Neutrophil (primary cell): ENCODE measurements at regions not wholly inside any gene's neighbourhood (a gene's known extent, or its start where the extent isn't known, plus 50 kb on each side); places are given as distances from the start of the nearest gene placed in this dataset.
"Not testable (repeated sequence)": the region's sequence is repeated elsewhere in the genome, so short reads cannot be mapped to it uniquely, and the experiment has no call there.

Experiments used
- H3K27ac ChIP-seq: fragments of 200-600 bp; sonication (generic); 2 replicates; pipeline ENCODE4 v1.5.1; 2016; ENCODE audit warnings: mild to moderate bottlenecking, moderate library complexity
- H3K27me3 ChIP-seq: fragments of 200-600 bp; sonication (generic); 2 replicates; pipeline ENCODE4 v1.6.0; 2016; ENCODE audit warnings: mild to moderate bottlenecking
- H3K36me3 ChIP-seq: fragments of 200-600 bp; sonication (generic); 2 replicates; pipeline ENCODE4 v1.5.1; 2017
- H3K4me1 ChIP-seq, 2 experiments: fragments of 200-600 bp in 1 of 2; sonication (generic) in 1 of 2; 1 replicate in 1 of 2; 2 replicates in 1 of 2; pipeline versions ENCODE4 v1.5.1 to v1.6.1; 2013 to 2016; ENCODE audit warnings: low read depth in 1 of 2, low read length in 1 of 2, mild to moderate bottlenecking in 1 of 2, moderate library complexity in 1 of 2; ENCODE audit not compliant: control insufficient read depth in 1 of 2, insufficient read depth in 1 of 2
- H3K4me3 ChIP-seq, 2 experiments: fragments of 200-600 bp in 1 of 2; sonication (generic) in 1 of 2; 1 replicate in 1 of 2; 2 replicates in 1 of 2; pipeline ENCODE4 v1.5.1; 2013 to 2016; ENCODE audit warnings: low read depth in 1 of 2, low read length in 1 of 2, mild to moderate bottlenecking in 1 of 2, moderate library complexity in 1 of 2
- H3K9me3 ChIP-seq: fragments of 200-600 bp; sonication (generic); 2 replicates; pipeline ENCODE4 v1.5.1; 2016
- CTCF ChIP-seq: fragments of 200-600 bp; sonication (generic); IDR thresholded peaks from 2 replicates; pipeline ENCODE4 v1.5.1; 2016; ENCODE audit warnings: antibody characterized with exemption

- Histone ChIP-seq H3K36me3 (no peaks in the 10 kb centered on the region), H3K9me3 (no peaks in the 10 kb centered on the region), H3K27me3 (no peaks in the 10 kb centered on the region), H3K27ac (no peak overlapping the region), H3K4me1 (no peaks in the 10 kb centered on the region), H3K4me3 (no peak overlapping the region)
- TF ChIP-seq CTCF: no peak
Observed at GRCh38 chr10:9163699-9164098, 1109.2 kb downstream of the GATA3 start.

GRCh38 chr10:9166770-9167169 is 1112.3 kb downstream of the GATA3 start:
- no peaks in the 10 kb centered on the region for H3K36me3 ChIP-seq
- H3K4me1 ChIP-seq: no peaks in the 10 kb centered on the region
- no peak overlapping the region for H3K27ac ChIP-seq
- no peak for TF ChIP-seq CTCF
- no peak overlapping the region for H3K4me3 ChIP-seq
- H3K9me3 ChIP-seq: no peaks in the 10 kb centered on the region
- H3K27me3 ChIP-seq: no peaks in the 10 kb centered on the region

GRCh38 chr10:9172276-9172675 is 1117.8 kb downstream of the GATA3 start:
- H3K4me1 ChIP-seq: no peaks in the 10 kb centered on the region
- no peak for TF ChIP-seq CTCF
- no peaks in the 10 kb centered on the region for H3K36me3 ChIP-seq
- H3K9me3 ChIP-seq: no peaks in the 10 kb centered on the region
- H3K27me3 ChIP-seq: no peaks in the 10 kb centered on the region
- no peak overlapping the region for H3K4me3 ChIP-seq
- no peak overlapping the region for H3K27ac ChIP-seq

GRCh38 chr10:9175200-9175599 is 1120.7 kb downstream of the GATA3 start:
- Histone ChIP-seq H3K36me3 (no peaks in the 10 kb centered on the region), H3K4me3 (no peak overlapping the region), H3K27me3 (no peaks in the 10 kb centered on the region), H3K27ac (no peak overlapping the region), H3K4me1 (no peaks in the 10 kb centered on the region), H3K9me3 (no peaks in the 10 kb centered on the region)
- no peak for TF ChIP-seq CTCF

- H3K27me3 ChIP-seq, H3K4me3 ChIP-seq, H3K9me3 ChIP-seq, H3K27ac ChIP-seq, H3K36me3 ChIP-seq, H3K4me1 ChIP-seq: not testable (repeated sequence)
Observed at GRCh38 chr10:9183197-9183880, 1128.9 kb downstream of the GATA3 start.

- Histone ChIP-seq H3K9me3 (no peaks in the 10 kb centered on the region), H3K36me3 (no peaks in the 10 kb centered on the region), H3K27me3 (no peaks in the 10 kb centered on the region), H3K4me1 (no peaks in the 10 kb centered on the region), H3K4me3 (no peak overlapping the region), H3K27ac (no peak overlapping the region)
- no peak for TF ChIP-seq CTCF
Observed at GRCh38 chr10:9188022-9188810, 1133.7 kb downstream of the GATA3 start.
